ENCODE measurements at regions not wholly inside any gene's neighbourhood (a gene's known extent, or its start where the extent isn't known, plus 50 kb on each side); places are given as distances from the start of the nearest gene placed in this dataset.

- TF ChIP-seq RCOR2 (CRISPR knock-in tag; IDR thresholded peaks at IDR 0.05) (no peak), POLR2A (IDR thresholded peaks at IDR 0.05; ENCODE audit: insufficient read depth in 1 of 2, low read depth in 2 of 2, low read length in 2 of 2) (no peak), AGO2 (optimal IDR thresholded peaks at IDR 0.05; ENCODE audit: low read depth, low read length) (no peak)
- TF ChIP-seq, protein P1, sequence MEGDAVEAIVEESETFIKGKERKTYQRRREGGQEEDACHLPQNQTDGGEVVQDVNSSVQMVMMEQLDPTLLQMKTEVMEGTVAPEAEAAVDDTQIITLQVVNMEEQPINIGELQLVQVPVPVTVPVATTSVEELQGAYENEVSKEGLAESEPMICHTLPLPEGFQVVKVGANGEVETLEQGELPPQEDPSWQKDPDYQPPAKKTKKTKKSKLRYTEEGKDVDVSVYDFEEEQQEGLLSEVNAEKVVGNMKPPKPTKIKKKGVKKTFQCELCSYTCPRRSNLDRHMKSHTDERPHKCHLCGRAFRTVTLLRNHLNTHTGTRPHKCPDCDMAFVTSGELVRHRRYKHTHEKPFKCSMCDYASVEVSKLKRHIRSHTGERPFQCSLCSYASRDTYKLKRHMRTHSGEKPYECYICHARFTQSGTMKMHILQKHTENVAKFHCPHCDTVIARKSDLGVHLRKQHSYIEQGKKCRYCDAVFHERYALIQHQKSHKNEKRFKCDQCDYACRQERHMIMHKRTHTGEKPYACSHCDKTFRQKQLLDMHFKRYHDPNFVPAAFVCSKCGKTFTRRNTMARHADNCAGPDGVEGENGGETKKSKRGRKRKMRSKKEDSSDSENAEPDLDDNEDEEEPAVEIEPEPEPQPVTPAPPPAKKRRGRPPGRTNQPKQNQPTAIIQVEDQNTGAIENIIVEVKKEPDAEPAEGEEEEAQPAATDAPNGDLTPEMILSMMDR (CRISPR knock-in tag; IDR thresholded peaks at IDR 0.05), result no peak
Measured at GRCh38 chr7:140237390-140237789, 60.6 kb upstream of the KDM7A start.

Measured in HepG2 (cell line).